ENCODE measurements at regions not wholly inside any gene's neighbourhood (a gene's known extent, or its start where the extent isn't known, plus 50 kb on each side); places are given as distances from the start of the nearest gene placed in this dataset.

DNA sequence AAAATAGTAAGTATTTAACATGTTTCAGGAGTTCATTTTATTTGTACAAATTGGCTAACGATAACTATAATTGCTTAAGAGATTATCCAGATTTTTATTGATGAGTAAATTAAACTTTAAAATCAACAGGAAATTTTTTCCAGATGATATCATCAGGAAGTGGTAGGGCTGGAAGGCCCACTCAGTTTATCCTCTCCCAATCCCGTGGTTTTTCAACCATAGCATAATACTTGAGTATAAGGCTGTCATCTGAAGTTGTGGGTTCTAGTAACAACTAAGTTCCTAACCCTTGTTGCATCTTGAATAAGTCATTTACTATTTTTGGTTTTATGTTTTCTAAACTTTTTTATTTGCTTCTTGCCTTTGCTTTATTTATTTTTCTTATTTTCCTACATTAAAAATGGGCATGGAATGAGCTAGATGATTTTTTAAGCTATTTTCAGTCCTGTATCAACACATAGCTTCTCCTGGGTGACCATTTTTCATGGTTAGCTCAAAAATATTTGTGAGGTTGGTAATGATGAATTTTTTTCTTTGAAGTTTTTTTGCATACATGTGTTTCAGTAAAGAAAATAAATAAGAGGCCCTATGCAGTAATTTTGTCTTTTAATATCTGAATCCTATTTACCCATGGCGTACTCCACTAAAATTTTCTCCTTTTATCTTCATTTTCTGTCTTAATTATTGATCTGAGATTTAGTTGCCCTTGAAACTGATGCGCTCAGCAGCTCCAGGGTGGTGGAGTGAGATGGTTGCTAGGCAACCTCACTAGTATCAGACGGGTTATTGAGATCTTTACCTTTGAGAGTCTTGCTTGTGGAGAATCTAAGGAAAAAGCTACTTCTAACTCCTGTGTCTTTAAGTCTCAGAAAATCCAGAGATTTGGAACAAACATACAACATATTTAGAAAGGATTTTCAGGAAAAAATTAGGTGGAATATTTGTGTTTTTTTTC lies 452.0 kb upstream of the CCDC179 start:
- Histone ChIP-seq H3K18ac (ENCODE audit: low read length) (no peak overlapping the region), H4K8ac (ENCODE audit: low read depth, low read length) (no peak overlapping the region), H2BK5ac (ENCODE audit: low read length) (no peak overlapping the region), H2BK15ac (ENCODE audit: low read length) (no peak overlapping the region), H2AK5ac (ENCODE audit: low read depth, low read length) (no peak overlapping the region), H3K27me3 (ENCODE audit: control insufficient read depth in 3 of 3, insufficient read depth in 3 of 3, low read depth in 1 of 3, low read length in 3 of 3) (no peaks in the 10 kb centered on the region), H3K4me2 (ENCODE audit: insufficient read depth, low read length, poor library complexity, severe bottlenecking) (no peak overlapping the region), H3K23ac (ENCODE audit: low read depth, low read length, poor library complexity) (no peak overlapping the region), H2BK120ac (ENCODE audit: low read depth, low read length) (no peak overlapping the region), H3K4ac (ENCODE audit: low read length) (no peak overlapping the region), H3K4me3 (ENCODE audit: low read length in 2 of 2) (no peak overlapping the region), H3K36me3 (replicated peaks in 1 of 2; ENCODE audit: control insufficient read depth in 2 of 2, insufficient read depth in 2 of 2, low read length in 2 of 2) (no peaks in the 10 kb centered on the region), H3K14ac (ENCODE audit: low read length) (no peak overlapping the region), H3K4me1 (ENCODE audit: control insufficient read depth in 2 of 2, insufficient read depth in 1 of 2, low read depth in 1 of 2, low read length in 2 of 2) (no peaks in the 10 kb centered on the region), H3K9me3 (replicated peaks in 1 of 2; ENCODE audit: control insufficient read depth in 2 of 2, insufficient read depth in 1 of 2, low read depth in 1 of 2, low read length in 2 of 2) (no peaks in the 10 kb centered on the region), H4K91ac (ENCODE audit: low read depth, low read length, poor library complexity) (no peak overlapping the region), H3K9ac (ENCODE audit: low read depth, low read length, poor library complexity) (no peak overlapping the region), H2BK12ac (ENCODE audit: low read length) (no peak overlapping the region), H2AFZ (ENCODE audit: low read length) (no peak overlapping the region), H3K27ac (replicated peaks; ENCODE audit: low read length) (no peak overlapping the region), H3K79me1 (ENCODE audit: low read depth, low read length) (no peaks in the 10 kb centered on the region)
- no CpG with 5 or more reads among the region's 5 CpGs for WGBS, 2 donors (ENCODE audit: extremely low coverage in 2 of 2, insufficient read length in 2 of 2, insufficient replicate concordance in 1 of 2)
- no peak for DNase-seq (ENCODE audit: low spot score)

GRCh38 chr11:23313001-23313400 lies 452.7 kb upstream of the CCDC179 start:
- no CpG with 5 or more reads among the region's 1 CpG for WGBS, 2 donors (ENCODE audit: extremely low coverage in 2 of 2, insufficient read length in 2 of 2, insufficient replicate concordance in 1 of 2)
- Histone ChIP-seq H2BK120ac (ENCODE audit: low read depth, low read length) (no peak overlapping the region), H4K91ac (ENCODE audit: low read depth, low read length, poor library complexity) (no peak overlapping the region), H4K8ac (ENCODE audit: low read depth, low read length) (no peak overlapping the region), H3K9ac (ENCODE audit: low read depth, low read length, poor library complexity) (no peak overlapping the region), H2BK15ac (ENCODE audit: low read length) (no peak overlapping the region), H3K4ac (ENCODE audit: low read length) (no peak overlapping the region), H3K36me3 (replicated peaks in 1 of 2; ENCODE audit: control insufficient read depth in 2 of 2, insufficient read depth in 2 of 2, low read length in 2 of 2) (no peaks in the 10 kb centered on the region), H3K4me1 (ENCODE audit: control insufficient read depth in 2 of 2, insufficient read depth in 1 of 2, low read depth in 1 of 2, low read length in 2 of 2) (no peaks in the 10 kb centered on the region), H3K18ac (ENCODE audit: low read length) (no peak overlapping the region), H2AK5ac (ENCODE audit: low read depth, low read length) (no peak overlapping the region), H3K14ac (ENCODE audit: low read length) (no peak overlapping the region), H3K4me2 (ENCODE audit: insufficient read depth, low read length, poor library complexity, severe bottlenecking) (no peak overlapping the region), H3K27ac (replicated peaks; ENCODE audit: low read length) (no peak overlapping the region), H2BK12ac (ENCODE audit: low read length) (no peak overlapping the region), H3K4me3 (ENCODE audit: low read length in 2 of 2) (no peak overlapping the region), H3K27me3 (ENCODE audit: control insufficient read depth in 3 of 3, insufficient read depth in 3 of 3, low read depth in 1 of 3, low read length in 3 of 3) (no peaks in the 10 kb centered on the region), H2AFZ (ENCODE audit: low read length) (no peak overlapping the region), H2BK5ac (ENCODE audit: low read length) (no peak overlapping the region), H3K23ac (ENCODE audit: low read depth, low read length, poor library complexity) (no peak overlapping the region), H3K79me1 (ENCODE audit: low read depth, low read length) (no peaks in the 10 kb centered on the region), H3K9me3 (replicated peaks in 1 of 2; ENCODE audit: control insufficient read depth in 2 of 2, insufficient read depth in 1 of 2, low read depth in 1 of 2, low read length in 2 of 2) (no peaks in the 10 kb centered on the region)
- no peak for DNase-seq (ENCODE audit: low spot score)

DNA sequence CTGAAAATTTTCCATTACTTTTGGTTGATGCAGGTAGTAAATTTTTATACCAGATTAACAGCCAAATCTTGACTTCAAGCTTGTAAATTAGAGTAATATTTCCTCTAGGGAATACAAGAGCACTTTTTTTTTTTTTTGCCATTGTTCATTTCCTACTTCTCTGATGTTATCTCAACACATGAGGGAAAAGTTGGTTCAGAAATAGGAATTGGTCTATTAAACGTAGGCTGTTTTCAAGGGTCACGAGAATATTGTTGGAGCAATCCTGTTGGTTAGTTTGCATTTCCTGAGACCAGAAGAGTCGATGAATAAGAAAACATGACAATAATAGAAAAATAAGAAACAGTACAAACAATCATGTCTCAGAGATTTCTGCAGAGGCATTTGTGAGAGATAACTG lies 453.9 kb upstream of the CCDC179 start:
- WGBS, 2 donors (ENCODE audit: extremely low coverage in 2 of 2, insufficient read length in 2 of 2, insufficient replicate concordance in 1 of 2) = no CpG with 5 or more reads among the region's 3 CpGs
- H3K18ac ChIP-seq (ENCODE audit: low read length) = no peak overlapping the region

GRCh38 chr11:23315286-23315685 lies 455.0 kb upstream of the CCDC179 start:
- Histone ChIP-seq H3K79me1 (ENCODE audit: low read depth, low read length) (no peaks in the 10 kb centered on the region), H3K4me3 (ENCODE audit: low read length in 2 of 2) (no peak overlapping the region), H2BK120ac (ENCODE audit: low read depth, low read length) (no peak overlapping the region), H3K23ac (ENCODE audit: low read depth, low read length, poor library complexity) (no peak overlapping the region), H4K8ac (ENCODE audit: low read depth, low read length) (no peak overlapping the region), H2AFZ (ENCODE audit: low read length) (no peak overlapping the region), H3K9ac (ENCODE audit: low read depth, low read length, poor library complexity) (no peak overlapping the region), H3K9me3 (replicated peaks in 1 of 2; ENCODE audit: control insufficient read depth in 2 of 2, insufficient read depth in 1 of 2, low read depth in 1 of 2, low read length in 2 of 2) (peaks cover 0 to 4% of the 10 kb centered on the region in 2 donors), H3K27me3 (ENCODE audit: control insufficient read depth in 3 of 3, insufficient read depth in 3 of 3, low read depth in 1 of 3, low read length in 3 of 3) (no peaks in the 10 kb centered on the region), H3K18ac (ENCODE audit: low read length) (no peak overlapping the region), H3K4me1 (ENCODE audit: control insufficient read depth in 2 of 2, insufficient read depth in 1 of 2, low read depth in 1 of 2, low read length in 2 of 2) (no peaks in the 10 kb centered on the region), H2BK15ac (ENCODE audit: low read length) (no peak overlapping the region), H3K27ac (replicated peaks; ENCODE audit: low read length) (no peak overlapping the region), H3K4ac (ENCODE audit: low read length) (no peak overlapping the region), H2BK12ac (ENCODE audit: low read length) (no peak overlapping the region), H3K14ac (ENCODE audit: low read length) (no peak overlapping the region), H2BK5ac (ENCODE audit: low read length) (no peak overlapping the region), H2AK5ac (ENCODE audit: low read depth, low read length) (no peak overlapping the region), H4K91ac (ENCODE audit: low read depth, low read length, poor library complexity) (no peak overlapping the region), H3K36me3 (replicated peaks in 1 of 2; ENCODE audit: control insufficient read depth in 2 of 2, insufficient read depth in 2 of 2, low read length in 2 of 2) (no peaks in the 10 kb centered on the region), H3K4me2 (ENCODE audit: insufficient read depth, low read length, poor library complexity, severe bottlenecking) (no peak overlapping the region)
- no peak for DNase-seq (ENCODE audit: low spot score)
- WGBS, 2 donors (ENCODE audit: extremely low coverage in 2 of 2, insufficient read length in 2 of 2, insufficient replicate concordance in 1 of 2) = no CpG with 5 or more reads among the region's 3 CpGs

More for the DNA sequence above, 453.9 kb upstream of the CCDC179 start:
- Histone ChIP-seq H3K27me3 (ENCODE audit: control insufficient read depth in 3 of 3, insufficient read depth in 3 of 3, low read depth in 1 of 3, low read length in 3 of 3) (no peaks in the 10 kb centered on the region), H3K9me3 (replicated peaks in 1 of 2; ENCODE audit: control insufficient read depth in 2 of 2, insufficient read depth in 1 of 2, low read depth in 1 of 2, low read length in 2 of 2) (peaks cover 0 to 1% of the 10 kb centered on the region in 2 donors), H2BK120ac (ENCODE audit: low read depth, low read length) (no peak overlapping the region), H3K14ac (ENCODE audit: low read length) (no peak overlapping the region), H2AFZ (ENCODE audit: low read length) (no peak overlapping the region), H3K9ac (ENCODE audit: low read depth, low read length, poor library complexity) (no peak overlapping the region), H3K4me3 (ENCODE audit: low read length in 2 of 2) (no peak overlapping the region), H4K91ac (ENCODE audit: low read depth, low read length, poor library complexity) (no peak overlapping the region), H2BK5ac (ENCODE audit: low read length) (no peak overlapping the region), H2BK15ac (ENCODE audit: low read length) (no peak overlapping the region), H2BK12ac (ENCODE audit: low read length) (no peak overlapping the region), H3K4me2 (ENCODE audit: insufficient read depth, low read length, poor library complexity, severe bottlenecking) (no peak overlapping the region), H3K4me1 (ENCODE audit: control insufficient read depth in 2 of 2, insufficient read depth in 1 of 2, low read depth in 1 of 2, low read length in 2 of 2) (no peaks in the 10 kb centered on the region), H4K8ac (ENCODE audit: low read depth, low read length) (no peak overlapping the region), H3K36me3 (replicated peaks in 1 of 2; ENCODE audit: control insufficient read depth in 2 of 2, insufficient read depth in 2 of 2, low read length in 2 of 2) (no peaks in the 10 kb centered on the region), H3K23ac (ENCODE audit: low read depth, low read length, poor library complexity) (no peak overlapping the region), H3K27ac (replicated peaks; ENCODE audit: low read length) (no peak overlapping the region), H2AK5ac (ENCODE audit: low read depth, low read length) (no peak overlapping the region), H3K4ac (ENCODE audit: low read length) (no peak overlapping the region), H3K79me1 (ENCODE audit: low read depth, low read length) (no peaks in the 10 kb centered on the region)
- DNase-seq (ENCODE audit: low spot score) = no peak
